Left ventricle myocardium inferior (tissue), 1 donor: ENCODE measurements at regions not wholly inside any gene's neighbourhood (a gene's known extent, or its start where the extent isn't known, plus 50 kb on each side); places are given as distances from the start of the nearest gene placed in this dataset.
"Not testable (repeated sequence)": the region's sequence is repeated elsewhere in the genome, so short reads cannot be mapped to it uniquely, and the experiment has no call there.

Experiments
- DNase-seq: peaks from one replicate; pipeline ENCODE4 v3.0.0-alpha.2; 2020
- H3K27ac ChIP-seq: fragments of 200-600 bp; replicated peaks from 2 replicates; pipeline ENCODE4 v1.8.0; 2021
- H3K27me3 ChIP-seq: fragments of 200-600 bp; 2 replicates; pipeline ENCODE4 v1.8.0; 2021; ENCODE audit warnings: low read depth
- H3K36me3 ChIP-seq: fragments of 200-600 bp; 2 replicates; pipeline ENCODE4 v1.8.0; 2021
- H3K4me1 ChIP-seq: fragments of 200-600 bp; 2 replicates; pipeline ENCODE4 v1.8.0; 2021
- H3K4me3 ChIP-seq: fragments of 200-600 bp; 2 replicates; pipeline ENCODE4 v1.8.0; 2021; ENCODE audit warnings: mild to moderate bottlenecking, moderate library complexity
- H3K9me3 ChIP-seq: fragments of 200-600 bp; replicated peaks from 2 replicates; pipeline ENCODE4 v1.8.0; 2021
- intact Hi-C: fragments of 100-400 bp; cut with micrococcal nuclease; formaldehyde crosslinking; loops from one replicate; pipeline ENCODE4 v1.11.0; 2022
- donor health status: DM: no; HTN: yes; CAD: no; lungs with severe emphysema.

- not testable (repeated sequence) for DNase-seq
Measured at GRCh38 chr21:9883571-9884282, 637.7 kb upstream of the TPTE start.

GRCh38 chr21:9888500-9888899 is 632.9 kb upstream of the TPTE start:
- H3K27ac ChIP-seq, H3K27me3 ChIP-seq, H3K36me3 ChIP-seq, H3K4me1 ChIP-seq, H3K4me3 ChIP-seq, DNase-seq, intact Hi-C loops: not testable (repeated sequence)
- peaks cover 29% of the 10 kb centered on the region for H3K9me3 ChIP-seq

More at GRCh38 chr21:9883571-9884282, 637.7 kb upstream of the TPTE start:
- intact Hi-C loops, H3K27me3 ChIP-seq, H3K27ac ChIP-seq, H3K4me3 ChIP-seq, H3K36me3 ChIP-seq, H3K4me1 ChIP-seq: not testable (repeated sequence)
- H3K9me3 ChIP-seq, result peaks cover 23% of the 10 kb centered on the region

GRCh38 chr21:9903579-9903978 is 617.8 kb upstream of the TPTE start:
- DNase-seq, intact Hi-C loops, H3K4me1 ChIP-seq, H3K4me3 ChIP-seq, H3K27me3 ChIP-seq, H3K36me3 ChIP-seq, H3K27ac ChIP-seq: not testable (repeated sequence)
- peaks cover 11% of the 10 kb centered on the region for H3K9me3 ChIP-seq

- H3K27me3 ChIP-seq, intact Hi-C loops, H3K36me3 ChIP-seq, H3K4me3 ChIP-seq, H3K27ac ChIP-seq, DNase-seq, H3K4me1 ChIP-seq: not testable (repeated sequence)
- H3K9me3 ChIP-seq, result peaks cover 10% of the 10 kb centered on the region
Measured at GRCh38 chr21:9914135-9914534, 607.2 kb upstream of the TPTE start.

GRCh38 chr21:9919446-9919845 is 601.9 kb upstream of the TPTE start:
- H3K4me3 ChIP-seq, H3K27me3 ChIP-seq, intact Hi-C loops, H3K36me3 ChIP-seq, DNase-seq, H3K4me1 ChIP-seq, H3K27ac ChIP-seq: not testable (repeated sequence)
- peaks cover 10% of the 10 kb centered on the region for H3K9me3 ChIP-seq

- DNase-seq, H3K4me1 ChIP-seq, H3K36me3 ChIP-seq, H3K27ac ChIP-seq, intact Hi-C loops, H3K4me3 ChIP-seq, H3K27me3 ChIP-seq: not testable (repeated sequence)
- peaks cover 68% of the 10 kb centered on the region for H3K9me3 ChIP-seq
Measured at GRCh38 chr21:9943639-9944038, 577.7 kb upstream of the TPTE start.

- peaks cover 76% of the 10 kb centered on the region for H3K9me3 ChIP-seq
- H3K27me3 ChIP-seq, intact Hi-C loops, H3K4me1 ChIP-seq, H3K36me3 ChIP-seq, H3K4me3 ChIP-seq, H3K27ac ChIP-seq, DNase-seq: not testable (repeated sequence)
Measured at GRCh38 chr21:9946057-9946456, 575.3 kb upstream of the TPTE start.

- H3K9me3 ChIP-seq, result peaks cover 62% of the 10 kb centered on the region
- H3K27me3 ChIP-seq, intact Hi-C loops, H3K4me3 ChIP-seq, H3K36me3 ChIP-seq, DNase-seq, H3K4me1 ChIP-seq, H3K27ac ChIP-seq: not testable (repeated sequence)
Measured at GRCh38 chr21:9949510-9950289, 571.7 kb upstream of the TPTE start.

- intact Hi-C loops, H3K36me3 ChIP-seq: not testable (repeated sequence)
Measured at GRCh38 chr21:9950363-9950762, 571.0 kb upstream of the TPTE start.

GRCh38 chr21:9958791-9959190 is 562.6 kb upstream of the TPTE start:
- H3K27me3 ChIP-seq, H3K36me3 ChIP-seq, H3K4me3 ChIP-seq, H3K9me3 ChIP-seq, DNase-seq, H3K4me1 ChIP-seq, H3K27ac ChIP-seq, intact Hi-C loops: not testable (repeated sequence)

More at GRCh38 chr21:9950363-9950762, 571.0 kb upstream of the TPTE start:
- not testable (repeated sequence) for DNase-seq, H3K27me3 ChIP-seq, H3K4me3 ChIP-seq, H3K27ac ChIP-seq, H3K4me1 ChIP-seq
- H3K9me3 ChIP-seq, result peaks cover 59% of the 10 kb centered on the region

- DNase-seq, H3K4me3 ChIP-seq, H3K27ac ChIP-seq, H3K36me3 ChIP-seq, H3K9me3 ChIP-seq, intact Hi-C loops, H3K4me1 ChIP-seq, H3K27me3 ChIP-seq: not testable (repeated sequence)
Measured at GRCh38 chr21:9959220-9959964, 562.0 kb upstream of the TPTE start.

- H3K4me1 ChIP-seq, intact Hi-C loops, H3K27me3 ChIP-seq, DNase-seq, H3K4me3 ChIP-seq, H3K36me3 ChIP-seq, H3K9me3 ChIP-seq, H3K27ac ChIP-seq: not testable (repeated sequence)
Measured at GRCh38 chr21:9969399-9969798, 552.0 kb upstream of the TPTE start.

GRCh38 chr21:9972018-9972417 is 549.4 kb upstream of the TPTE start:
- DNase-seq, H3K27ac ChIP-seq, H3K36me3 ChIP-seq, intact Hi-C loops, H3K27me3 ChIP-seq, H3K4me3 ChIP-seq, H3K4me1 ChIP-seq: not testable (repeated sequence)
- peaks cover 12% of the 10 kb centered on the region for H3K9me3 ChIP-seq
